ENCODE measurements at regions not wholly inside any gene's neighbourhood (a gene's known extent, or its start where the extent isn't known, plus 50 kb on each side); places are given as distances from the start of the nearest gene placed in this dataset.

GRCh38 chr6:163668061-163668426, 253.5 kb downstream of the QKI start:
- DNase-seq: no peak

- no peak for DNase-seq
Measured at GRCh38 chr6:163667372-163668060, 253.0 kb downstream of the QKI start.

GRCh38 chr6:163665464-163665863, 250.9 kb downstream of the QKI start:
- no peak for DNase-seq

- no peak for DNase-seq
Measured at GRCh38 chr6:163663575-163663974, 249.1 kb downstream of the QKI start.

- DNase-seq: no peak
Measured at GRCh38 chr6:163662604-163663225, 248.2 kb downstream of the QKI start.

- no peak for DNase-seq
Measured at GRCh38 chr6:163661272-163661671, 246.8 kb downstream of the QKI start.

- no peak for DNase-seq
Measured at GRCh38 chr6:163659803-163660202, 245.3 kb downstream of the QKI start.

GRCh38 chr6:163655217-163656121, 241.0 kb downstream of the QKI start:
- no peak for DNase-seq

GRCh38 chr6:163651915-163652668, 237.6 kb downstream of the QKI start:
- DNase-seq: no peak

GRCh38 chr6:163651426-163651825, 236.9 kb downstream of the QKI start:
- no peak for DNase-seq

GRCh38 chr6:163648868-163649267, 234.3 kb downstream of the QKI start:
- DNase-seq: no peak

GRCh38 chr6:163647624-163648023, 233.1 kb downstream of the QKI start:
- no peak for DNase-seq

- DNase-seq: no peak
Measured at GRCh38 chr6:163646866-163647265, 232.3 kb downstream of the QKI start.

- no peak for DNase-seq
Measured at GRCh38 chr6:163646133-163646532, 231.6 kb downstream of the QKI start.

- no peak for DNase-seq
Measured at GRCh38 chr6:163645560-163645959, 231.0 kb downstream of the QKI start.

- DNase-seq: no peak
Measured at GRCh38 chr6:163643866-163644265, 229.3 kb downstream of the QKI start.

GRCh38 chr6:163641706-163642105, 227.2 kb downstream of the QKI start:
- DNase-seq: no peak

GRCh38 chr6:163640641-163641040, 226.1 kb downstream of the QKI start:
- DNase-seq: no peak

GRCh38 chr6:163637524-163637923, 223.0 kb downstream of the QKI start:
- no peak for DNase-seq

GRCh38 chr6:163635731-163636364, 221.3 kb downstream of the QKI start:
- DNase-seq: no peak

- DNase-seq: no peak
Measured at GRCh38 chr6:163635315-163635714, 220.8 kb downstream of the QKI start.

All from central memory CD4-positive, alpha-beta T cell (primary cell).